GM19372 (cell line): ENCODE measurements at regions not wholly inside any gene's neighbourhood (a gene's known extent, or its start where the extent isn't known, plus 50 kb on each side); places are given as distances from the start of the nearest gene placed in this dataset.
"Not testable (repeated sequence)": the region's sequence is repeated elsewhere in the genome, so short reads cannot be mapped to it uniquely, and the experiment has no call there.

Experiments used
- ATAC-seq: cut with Tn5 transposase; IDR thresholded peaks from one replicate; pipeline ENCODE4 v1.9.1; 2021; ENCODE audit warnings: mild to moderate bottlenecking, low read depth, moderate library complexity; ENCODE audit not compliant: unreplicated experiment

- no peak for ATAC-seq
Measured at GRCh38 chr15:77844798-77845446, 212.2 kb upstream of the LINGO1 start.

- ATAC-seq, result no peak
Measured at GRCh38 chr15:77843546-77843945, 210.8 kb upstream of the LINGO1 start.

GRCh38 chr15:77840991-77841775 lies 208.5 kb upstream of the LINGO1 start:
- no peak for ATAC-seq

- ATAC-seq, result no peak
Measured at GRCh38 chr15:77839970-77840905, 207.5 kb upstream of the LINGO1 start.

GRCh38 chr15:77839456-77839855 lies 206.7 kb upstream of the LINGO1 start:
- ATAC-seq, result no peak

- no peak for ATAC-seq
Measured at GRCh38 chr15:77838595-77838994, 205.9 kb upstream of the LINGO1 start.

- no peak for ATAC-seq
Measured at GRCh38 chr15:77838061-77838460, 205.3 kb upstream of the LINGO1 start.

GRCh38 chr15:77837649-77838025 lies 204.9 kb upstream of the LINGO1 start:
- no peak for ATAC-seq

GRCh38 chr15:77836906-77837648 lies 204.4 kb upstream of the LINGO1 start:
- no peak for ATAC-seq

- ATAC-seq, result no peak
Measured at GRCh38 chr15:77836121-77836692, 203.5 kb upstream of the LINGO1 start.

- no peak for ATAC-seq
Measured at GRCh38 chr15:77834276-77834990, 201.7 kb upstream of the LINGO1 start.

GRCh38 chr15:77832874-77833273 lies 200.2 kb upstream of the LINGO1 start:
- ATAC-seq, result no peak

- ATAC-seq, result no peak
Measured at GRCh38 chr15:77831986-77832385, 199.3 kb upstream of the LINGO1 start.

GRCh38 chr15:77830051-77830468 lies 197.3 kb upstream of the LINGO1 start:
- ATAC-seq, result no peak

GRCh38 chr15:77829331-77829730 lies 196.6 kb upstream of the LINGO1 start:
- ATAC-seq, result not testable (repeated sequence)

- no peak for ATAC-seq
Measured at GRCh38 chr15:77827860-77828259, 195.1 kb upstream of the LINGO1 start.

- no peak for ATAC-seq
Measured at GRCh38 chr15:77826006-77826695, 193.4 kb upstream of the LINGO1 start.

GRCh38 chr15:77825546-77825945 lies 192.8 kb upstream of the LINGO1 start:
- ATAC-seq, result no peak

GRCh38 chr15:77825252-77825542 lies 192.5 kb upstream of the LINGO1 start:
- no peak for ATAC-seq
